HG03432 (cell line): ENCODE measurements at regions not wholly inside any gene's neighbourhood (a gene's known extent, or its start where the extent isn't known, plus 50 kb on each side); places are given as distances from the start of the nearest gene placed in this dataset.

Experiments
- ATAC-seq: cut with Tn5 transposase; IDR thresholded peaks from one replicate; pipeline ENCODE4 v1.9.1; 2021; ENCODE audit warnings: mild to moderate bottlenecking, moderate library complexity; ENCODE audit not compliant: unreplicated experiment

DNA sequence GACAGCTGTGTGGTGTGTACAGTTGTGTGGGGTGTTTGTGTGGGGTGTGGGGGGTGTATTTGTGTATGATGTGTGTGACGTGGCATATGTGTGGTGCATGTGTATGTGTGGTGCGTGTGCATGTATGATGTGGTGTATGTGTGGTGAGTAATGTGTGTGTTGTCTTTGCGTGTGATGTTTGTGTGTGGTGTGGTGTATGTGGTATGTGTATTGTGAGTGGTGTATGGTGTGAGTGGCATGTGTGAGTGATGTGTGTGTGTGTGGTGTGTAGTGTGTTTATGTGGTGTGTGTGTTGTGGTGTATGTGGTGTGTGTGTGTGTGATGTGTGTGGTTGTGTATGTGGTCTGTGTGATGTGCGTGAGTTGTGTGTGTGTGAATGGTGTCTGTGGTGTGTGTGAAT is 191.1 kb downstream of the MELK start:
- no peak for ATAC-seq

DNA sequence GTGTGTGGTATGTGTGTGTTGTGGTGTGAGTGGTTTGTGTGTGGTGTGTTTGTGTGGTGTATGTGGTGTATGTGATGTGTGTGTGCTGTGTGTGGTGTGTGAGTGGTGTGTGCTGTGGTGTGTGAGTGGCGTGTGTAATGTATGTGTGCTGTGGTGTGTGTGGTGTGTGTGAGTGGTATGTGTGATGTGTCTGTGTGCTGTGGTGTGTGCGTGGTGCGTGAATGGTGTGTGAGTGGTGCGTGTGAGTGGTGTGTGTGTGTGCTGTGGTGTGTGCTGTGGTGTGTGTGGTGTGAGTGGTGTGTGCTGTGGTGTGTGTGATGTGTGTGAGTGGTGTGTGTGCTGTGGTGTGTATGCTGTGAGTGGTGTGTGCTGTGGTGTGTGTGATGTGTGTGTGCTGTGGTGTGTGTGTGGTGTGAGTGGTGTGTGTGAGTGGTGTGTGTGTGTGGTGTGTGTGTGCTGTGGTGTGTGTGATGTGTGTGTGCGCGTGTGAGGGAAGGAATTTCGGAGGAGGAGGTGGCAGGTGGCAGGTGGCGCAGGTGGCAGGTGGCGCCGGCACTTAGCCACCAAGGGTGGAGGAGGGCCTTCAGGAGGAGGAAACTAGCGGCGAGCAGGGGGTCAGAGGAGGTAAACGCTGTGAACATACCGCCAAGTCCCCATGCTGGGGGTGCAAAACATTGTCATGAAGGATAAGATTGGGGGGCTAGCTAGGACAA is 191.8 kb downstream of the MELK start:
- ATAC-seq: no peak

DNA sequence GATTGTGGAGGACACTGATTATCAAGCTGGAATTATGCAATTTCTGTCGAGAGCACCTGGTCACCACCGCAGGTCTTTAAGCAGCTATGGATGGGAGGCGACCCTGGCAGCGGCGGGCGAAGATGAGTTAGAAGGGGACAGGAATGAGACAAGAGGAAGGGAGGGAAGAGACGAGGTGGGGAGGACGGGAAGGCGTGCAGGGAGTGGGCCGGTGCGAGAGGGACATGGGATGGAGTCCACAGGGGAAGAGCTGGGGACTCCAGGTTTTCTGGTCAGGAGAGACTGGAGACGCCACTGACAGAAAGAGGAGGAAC is 192.3 kb downstream of the MELK start:
- no peak for ATAC-seq

DNA sequence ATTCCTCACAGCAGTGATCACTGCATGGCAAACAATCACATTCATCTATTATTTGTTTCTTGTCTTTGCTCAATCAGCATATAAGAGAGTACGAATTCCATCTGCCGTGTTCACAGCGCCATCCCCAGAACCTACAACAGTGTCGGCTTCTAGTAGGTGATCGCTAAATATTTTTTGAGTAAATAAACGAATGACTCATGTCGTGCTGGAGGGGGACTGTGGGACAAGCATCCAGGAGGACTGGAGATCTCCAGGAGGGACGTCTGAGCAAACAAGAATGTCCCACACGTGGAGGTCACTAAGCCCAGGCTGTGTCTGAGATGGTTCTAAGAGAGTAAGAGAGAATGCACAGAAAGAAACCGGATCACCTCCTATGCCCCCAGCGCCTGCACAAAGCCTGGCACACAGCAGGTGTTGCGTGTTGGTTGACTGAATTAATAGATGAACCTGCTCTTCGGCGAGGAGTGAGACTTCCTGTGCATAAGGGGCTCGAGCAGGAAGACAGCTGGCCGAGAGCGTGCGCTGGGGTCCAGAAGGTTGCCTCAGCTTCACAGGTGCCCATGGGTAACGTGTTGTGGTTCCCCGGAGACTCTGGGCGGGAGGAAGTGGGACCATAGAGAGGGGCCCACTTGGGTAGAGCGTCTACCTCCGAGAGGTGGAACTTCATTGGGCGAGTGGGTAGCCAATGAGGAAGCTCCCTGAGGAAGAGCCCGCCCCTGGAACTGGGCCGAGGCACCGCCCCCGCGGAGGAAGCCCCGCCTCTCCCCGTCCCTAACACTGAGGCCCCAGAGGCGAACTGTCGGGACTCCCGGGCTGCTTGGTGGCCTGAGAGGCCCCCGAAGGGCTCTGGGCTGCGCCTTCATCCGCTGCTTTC is 193.0 kb downstream of the MELK start:
- ATAC-seq: peak; percentile 99

DNA sequence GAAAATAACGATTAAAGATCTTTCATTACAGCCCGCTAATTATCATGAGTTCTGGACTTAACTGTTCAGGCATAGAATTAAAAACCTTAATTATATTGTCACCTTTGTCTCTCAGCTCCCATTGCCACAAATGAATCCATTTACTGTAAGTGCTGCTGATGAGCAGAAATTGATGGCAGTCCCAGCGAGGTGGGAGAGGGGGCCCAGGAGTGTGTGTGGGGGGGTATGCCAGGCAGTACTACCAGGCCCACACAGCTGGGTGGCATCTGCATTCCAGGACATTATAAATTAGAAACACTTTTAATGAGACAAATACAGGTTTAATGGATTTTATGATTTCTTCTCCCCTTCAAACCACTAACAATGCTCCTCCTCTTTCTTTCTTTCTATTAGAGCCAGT is 196.0 kb downstream of the MELK start:
- no peak for ATAC-seq

DNA sequence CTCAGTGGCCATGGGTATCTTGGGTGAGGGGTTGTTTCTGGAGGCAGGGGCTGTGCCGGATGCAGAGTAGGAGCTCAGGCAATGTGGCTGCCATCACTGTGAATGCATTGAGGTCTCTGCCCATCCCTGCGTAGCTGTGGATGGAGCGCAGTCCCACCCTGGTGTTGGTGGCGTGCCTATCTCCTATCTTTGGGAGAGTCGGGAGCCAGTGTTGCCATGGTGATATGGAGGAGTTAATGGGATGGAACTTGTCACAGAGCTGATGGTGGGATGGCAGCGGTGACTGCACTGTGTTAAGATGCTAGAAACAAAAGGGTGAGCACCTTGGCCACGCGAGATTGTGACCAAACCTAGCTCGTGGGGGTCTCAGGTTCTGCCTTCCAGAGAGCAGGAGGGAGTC is 197.3 kb downstream of the MELK start:
- no peak for ATAC-seq

DNA sequence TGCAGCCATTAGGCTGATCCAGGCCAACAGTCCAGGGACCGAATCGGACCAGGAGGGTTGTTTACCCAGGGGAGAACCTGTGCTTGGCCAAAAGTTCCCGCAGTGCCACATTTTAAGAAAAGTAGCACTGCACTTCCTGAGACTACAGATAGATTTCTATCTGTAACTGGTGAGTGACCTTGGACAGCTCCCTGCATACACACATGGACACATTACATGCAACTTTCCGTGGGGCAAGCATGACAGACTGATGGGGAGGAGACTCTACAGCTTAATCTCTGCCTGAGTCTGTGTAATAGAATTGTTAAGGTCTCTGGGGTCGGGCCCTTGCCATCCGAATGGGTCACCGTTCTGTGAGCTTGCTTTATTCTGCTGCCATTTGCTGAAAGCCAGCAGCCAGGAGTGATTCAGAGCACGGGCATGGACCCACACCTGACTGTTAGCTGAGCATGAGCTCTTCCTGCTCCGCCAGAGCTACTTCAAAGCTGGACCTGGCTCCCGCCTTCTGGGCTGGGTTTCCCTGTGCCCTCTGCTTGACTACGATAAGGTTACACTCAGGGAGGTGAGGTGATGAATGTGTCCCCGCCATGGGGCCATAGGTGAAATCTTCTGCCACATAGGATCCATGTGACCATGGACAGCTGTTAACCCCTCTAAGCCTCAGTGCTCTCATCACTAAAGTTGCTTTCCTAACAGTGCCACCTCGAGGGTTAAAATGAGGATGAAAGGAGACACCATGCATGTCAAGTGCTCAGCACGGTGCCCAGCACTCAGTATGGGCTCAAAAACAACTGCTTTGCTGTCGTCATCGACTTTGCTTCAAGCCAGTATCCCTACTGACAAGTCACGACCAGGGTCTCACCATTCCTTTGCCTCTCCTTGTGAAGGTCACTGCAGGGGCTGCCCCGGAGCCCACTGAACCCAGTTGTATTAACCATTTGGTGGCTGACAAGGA is 200.0 kb downstream of the MELK start:
- ATAC-seq: no peak

DNA sequence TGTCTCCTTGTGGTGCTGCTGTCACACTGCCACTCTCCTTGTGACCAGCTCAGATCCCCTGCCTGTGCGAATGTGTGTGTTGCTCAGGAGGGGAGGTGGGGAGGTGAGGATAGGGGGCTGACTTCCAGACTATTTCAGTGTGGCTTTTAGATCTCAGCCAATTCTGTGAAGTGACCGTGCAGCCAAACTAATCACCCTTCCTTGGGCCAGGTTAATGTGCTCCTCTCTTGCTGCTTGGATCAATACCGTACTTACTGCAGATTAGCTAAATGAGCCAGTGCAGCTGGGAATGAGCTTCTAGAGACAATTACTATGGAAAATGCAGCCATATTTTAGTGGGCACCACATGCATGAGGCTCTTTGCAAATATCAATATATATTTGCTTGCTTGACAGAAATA is 206.0 kb downstream of the MELK start:
- ATAC-seq: no peak

DNA sequence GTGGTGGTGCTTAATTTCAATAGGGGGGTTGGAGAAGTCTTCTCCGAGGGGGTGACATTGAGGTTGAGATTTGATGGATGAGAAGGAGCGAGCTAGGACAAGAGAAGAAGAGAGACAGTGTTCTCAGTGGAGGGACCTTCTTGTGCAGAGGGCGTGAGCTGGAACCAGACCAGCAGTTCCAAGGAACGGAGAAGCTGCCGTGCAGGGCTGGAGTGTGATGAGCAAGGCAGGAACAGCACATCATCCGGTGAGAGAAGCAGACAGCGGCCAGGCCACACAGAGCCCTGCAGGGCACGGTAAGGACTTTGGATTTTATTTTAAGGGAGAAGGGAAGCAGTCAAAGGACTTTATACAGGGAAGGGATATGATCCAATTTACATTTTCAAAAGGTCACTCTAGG is 206.9 kb downstream of the MELK start:
- ATAC-seq: no peak

DNA sequence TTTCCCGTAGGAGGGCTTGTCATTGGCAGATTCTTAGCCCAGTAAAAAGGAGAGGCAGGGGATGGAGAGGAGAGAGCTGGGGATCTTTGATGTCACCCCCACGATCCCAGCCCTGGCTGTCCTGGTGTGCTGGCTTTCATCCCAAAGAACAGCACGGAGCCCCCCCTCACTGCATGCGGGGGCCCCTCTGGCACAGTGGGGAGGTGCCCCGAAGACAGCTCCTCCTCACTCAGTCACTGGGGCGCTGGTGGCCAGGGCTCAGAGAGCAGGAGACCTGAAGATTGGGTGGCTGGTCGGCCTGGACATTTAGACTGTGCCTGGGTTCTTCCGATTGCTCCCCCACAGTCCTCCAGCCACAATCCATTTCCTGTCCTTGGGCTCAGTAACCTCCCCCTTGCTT is 207.5 kb downstream of the MELK start:
- no peak for ATAC-seq

DNA sequence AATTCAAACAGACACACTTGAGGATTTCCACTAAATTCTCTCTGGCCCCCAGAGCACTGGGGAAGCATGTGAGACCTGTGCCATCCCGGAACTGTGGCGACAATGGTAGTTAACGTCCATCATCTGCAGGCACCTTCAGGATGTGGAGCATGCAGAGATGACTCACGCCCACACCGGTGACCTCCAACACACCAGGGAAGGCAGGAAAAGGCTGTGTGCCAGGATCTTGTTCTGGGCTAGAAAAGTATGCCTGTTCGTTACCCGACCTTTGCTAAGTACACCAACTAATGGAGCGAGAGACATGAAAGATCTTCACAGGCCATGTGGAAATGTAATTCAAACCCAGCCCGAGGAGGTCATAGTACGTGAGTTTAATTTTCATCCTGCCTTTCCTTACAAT is 208.8 kb downstream of the MELK start:
- ATAC-seq: no peak
